Esophagus muscularis mucosa (tissue), 3 donors: ENCODE measurements at regions not wholly inside any gene's neighbourhood (a gene's known extent, or its start where the extent isn't known, plus 50 kb on each side); places are given as distances from the start of the nearest gene placed in this dataset.

ENCODE experiments used
- POLR2A ChIP-seq: fragments of 450-650 bp; IDR thresholded peaks from one replicate; pipeline ENCODE4 v1.6.1; 2017; ENCODE audit warnings: antibody characterized with exemption, moderate library complexity, mild to moderate bottlenecking, low read depth
- TF ChIP-seq, protein P1 (sequence below), 3 experiments: fragments of 200-600 bp in 2 of 3; fragments of 450-650 bp in 1 of 3; sonication (generic) in 2 of 3; IDR thresholded peaks; one replicate each; pipeline ENCODE4 v1.5.1; 2017 to 2019; ENCODE audit warnings: antibody characterized with exemption in 3 of 3, mild to moderate bottlenecking in 2 of 3, moderate library complexity in 1 of 3

DNA sequence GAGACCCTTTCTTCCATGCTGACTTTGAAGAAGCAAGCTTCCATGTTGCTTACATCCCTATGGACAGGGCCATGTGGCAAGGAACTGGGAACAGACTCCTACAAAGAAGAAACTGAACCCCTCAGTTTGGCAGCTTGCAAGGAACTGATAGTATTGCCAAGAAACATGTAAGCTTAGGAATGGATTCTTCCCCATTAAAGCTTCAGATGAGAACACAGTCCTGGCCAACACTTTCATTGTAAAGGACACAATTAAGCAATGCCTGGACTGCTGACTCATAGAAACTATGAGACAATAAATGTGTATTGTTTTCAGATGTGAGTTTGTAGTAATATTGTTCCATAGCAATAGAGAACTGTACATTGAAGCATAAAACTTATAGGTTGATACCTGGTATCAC is 82.4 kb downstream of the AASDHPPT start:
- TF ChIP-seq, protein P1, sequence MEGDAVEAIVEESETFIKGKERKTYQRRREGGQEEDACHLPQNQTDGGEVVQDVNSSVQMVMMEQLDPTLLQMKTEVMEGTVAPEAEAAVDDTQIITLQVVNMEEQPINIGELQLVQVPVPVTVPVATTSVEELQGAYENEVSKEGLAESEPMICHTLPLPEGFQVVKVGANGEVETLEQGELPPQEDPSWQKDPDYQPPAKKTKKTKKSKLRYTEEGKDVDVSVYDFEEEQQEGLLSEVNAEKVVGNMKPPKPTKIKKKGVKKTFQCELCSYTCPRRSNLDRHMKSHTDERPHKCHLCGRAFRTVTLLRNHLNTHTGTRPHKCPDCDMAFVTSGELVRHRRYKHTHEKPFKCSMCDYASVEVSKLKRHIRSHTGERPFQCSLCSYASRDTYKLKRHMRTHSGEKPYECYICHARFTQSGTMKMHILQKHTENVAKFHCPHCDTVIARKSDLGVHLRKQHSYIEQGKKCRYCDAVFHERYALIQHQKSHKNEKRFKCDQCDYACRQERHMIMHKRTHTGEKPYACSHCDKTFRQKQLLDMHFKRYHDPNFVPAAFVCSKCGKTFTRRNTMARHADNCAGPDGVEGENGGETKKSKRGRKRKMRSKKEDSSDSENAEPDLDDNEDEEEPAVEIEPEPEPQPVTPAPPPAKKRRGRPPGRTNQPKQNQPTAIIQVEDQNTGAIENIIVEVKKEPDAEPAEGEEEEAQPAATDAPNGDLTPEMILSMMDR (IDR thresholded peaks at IDR 0.05): no peak
- TF ChIP-seq POLR2A: no peak
